K562 (cell line): ENCODE measurements at regions not wholly inside any gene's neighbourhood (a gene's known extent, or its start where the extent isn't known, plus 50 kb on each side); places are given as distances from the start of the nearest gene placed in this dataset.
A peak's percentile ranks its signal among the peaks of the same experiment; 100 is the strongest.

ENCODE experiments used
- ATAC-seq: fragments of 200-7000 bp; cut with Tn5 transposase; 3 replicates; pipeline ENCODE4 v1.9.1; 2020; ENCODE audit warnings: moderate library complexity
- BruUV-seq: library from RNA; stranded (reverse); fragments of 400-500 nt; replicated peaks from 2 replicates; lab custom pipeline; 2021; lab: Mats Ljungman, UMichigan
- CTCF ChIA-PET: fragments of 300-600 bp; formaldehyde crosslinking; extraction: SDS; loops from one replicate; lab custom pipeline; 2021; ENCODE audit warnings: low intra/inter-chr PET ratio; lab: Yijun Ruan, JAX
- POLR2A ChIA-PET: fragments of 300-600, 350-650 bp; sonication (Branson Sonifier 250); formaldehyde crosslinking; extraction: SDS; loops from one replicate; lab custom pipeline; 2021; ENCODE audit warnings: antibody characterized with exemption, inconsistent platforms; lab: Yijun Ruan, JAX
- DNase-seq, 4 experiments: peaks; one replicate each; pipeline versions ENCODE4 v3.0.0 to v3.0.0-alpha.2; 2011 to 2018; ENCODE audit warnings: low spot score in 3 of 4, mixed read lengths in 3 of 4; ENCODE audit errors: extremely low read depth in 1 of 4
- FAIRE-seq: peaks from 2 replicates; lab custom pipeline; 2011; peaks lifted over from hg19 to GRCh38; lab: Jason Lieb, UNC
- H2AFZ ChIP-seq: 2 replicates; pipeline ENCODE4 v1.6.0; 2011; ENCODE audit warnings: low read depth, low read length, control low read depth, inconsistent platforms
- H3K27ac ChIP-seq: fragments of 200-600 bp; 3 replicates; pipeline ENCODE4 v1.8.0; 2011; ENCODE audit warnings: low read depth, mild to moderate bottlenecking, control low read depth, inconsistent platforms, low read length, moderate library complexity, mixed read lengths; ENCODE audit errors: extremely low read depth
- H3K27me3 ChIP-seq, 2 experiments: fragments of 300-600 bp in 1 of 2; 2 replicates in 1 of 2; 3 replicates in 1 of 2; pipeline versions ENCODE4 v1.6.0 to v1.8.0; 2011; ENCODE audit warnings: inconsistent platforms in 2 of 2, low read length in 2 of 2, mild to moderate bottlenecking in 1 of 2, mixed read lengths in 1 of 2, moderate library complexity in 1 of 2; ENCODE audit not compliant: control insufficient read depth in 2 of 2, insufficient read depth in 2 of 2
- H3K36me3 ChIP-seq: fragments of 300-600 bp; 3 replicates; pipeline ENCODE4 v1.8.0; 2011; ENCODE audit warnings: mild to moderate bottlenecking, low read length, inconsistent platforms; ENCODE audit not compliant: control insufficient read depth, insufficient read depth
- H3K4me1 ChIP-seq, 2 experiments: fragments of 200-600 bp in 1 of 2; replicated peaks in 1 of 2; 2 replicates in 1 of 2; 3 replicates in 1 of 2; pipeline versions ENCODE4 v1.5.1 to v1.8.0; 2011; ENCODE audit warnings: inconsistent platforms in 2 of 2, low read length in 2 of 2, mild to moderate bottlenecking in 1 of 2, mixed read lengths in 1 of 2, moderate library complexity in 1 of 2; ENCODE audit not compliant: control insufficient read depth in 2 of 2, insufficient read depth in 2 of 2
- H3K4me2 ChIP-seq: 2 replicates; pipeline ENCODE4 v1.6.1; 2011; ENCODE audit warnings: low read length, control low read depth, inconsistent platforms, mixed read lengths; ENCODE audit not compliant: insufficient read depth
- H3K4me3 ChIP-seq: fragments of 200-600 bp; sonication (generic), shearing (Covaris generic); 2 replicates; pipeline ENCODE4 v1.5.1; 2016; ENCODE audit warnings: control low read depth, inconsistent platforms
- H3K79me2 ChIP-seq: fragments of 200-600 bp; 3 replicates; pipeline ENCODE4 v1.8.0; 2011; ENCODE audit warnings: low read length, inconsistent platforms; ENCODE audit not compliant: control insufficient read depth, insufficient read depth
- H3K9ac ChIP-seq, 2 experiments: 2 replicates each; pipeline versions ENCODE4 v1.6.0 to v1.6.1; 2011; ENCODE audit warnings: low read depth in 2 of 2, low read length in 2 of 2, control low read depth in 1 of 2, inconsistent platforms in 1 of 2, mild to moderate bottlenecking in 1 of 2, mixed read lengths in 1 of 2; ENCODE audit not compliant: insufficient read depth in 1 of 2
- H3K9me1 ChIP-seq: one replicate; pipeline ENCODE4 v1.6.0; 2011; ENCODE audit warnings: inconsistent platforms, mild to moderate bottlenecking, low read length, moderate library complexity; ENCODE audit not compliant: control insufficient read depth, insufficient read depth
- H3K9me3 ChIP-seq: replicated peaks from 2 replicates; pipeline ENCODE4 v1.5.1; 2011; ENCODE audit warnings: low read depth, low read length, inconsistent platforms; ENCODE audit not compliant: control insufficient read depth, insufficient read depth
- H4K20me1 ChIP-seq: replicated peaks from 2 replicates; pipeline ENCODE4 v1.6.1; 2011; ENCODE audit warnings: low read length, inconsistent platforms, mixed read lengths; ENCODE audit not compliant: control insufficient read depth, insufficient read depth
- ERF ChIP-seq: fragments of 450-650 bp; formaldehyde crosslinking; IDR thresholded peaks from 2 replicates; pipeline ENCODE4 v1.4.0; 2020; ENCODE audit warnings: mild to moderate bottlenecking, mixed read lengths
- NCOA4 ChIP-seq: fragments of 450-650 bp; IDR thresholded peaks from 2 replicates; pipeline ENCODE4 v1.6.1; 2018; ENCODE audit warnings: mild to moderate bottlenecking; ENCODE audit not compliant: partially characterized antibody
- PML ChIP-seq: IDR thresholded peaks from 2 replicates; pipeline ENCODE4 v1.6.1; 2012; ENCODE audit warnings: low read length, inconsistent platforms
- RFX1 ChIP-seq: fragments of 450-650 bp; IDR thresholded peaks from 2 replicates; pipeline ENCODE4 v1.6.1; 2016; ENCODE audit warnings: mild to moderate bottlenecking, moderate library complexity
- SP2 ChIP-seq: IDR thresholded peaks from 2 replicates; pipeline ENCODE4 v1.6.1; 2011; ENCODE audit warnings: mild to moderate bottlenecking, low read depth, low read length, moderate library complexity; ENCODE audit not compliant: poor library complexity, severe bottlenecking; ENCODE audit errors: extremely low read depth
- STAG1 ChIP-seq: sonication (generic); formaldehyde crosslinking; IDR thresholded peaks from 2 replicates; pipeline ENCODE4 v1.5.0; 2020; ENCODE audit warnings: missing genetic modification reagents, borderline replicate concordance
- WGBS: fragments of 100-300 bp; shearing (Covaris generic); methylation state at CpG from one replicate; pipeline ENCODE4 v1.1.6; 2016; ENCODE audit warnings: low coverage, mixed read lengths; ENCODE audit not compliant: insufficient coverage; ENCODE audit errors: missing lambda C conversion rate; 5-methylcytosine and 5-hydroxymethylcytosine counted together
- in situ Hi-C: fragments of 300-500 bp; cut with MboI; formaldehyde crosslinking; loops from 4 replicates; pipeline ENCODE4 v1.15.0; 2018; ENCODE audit warnings: inconsistent platforms, mixed read lengths
- intact Hi-C: fragments of 100-400 bp; cut with micrococcal nuclease; formaldehyde crosslinking; loops from 2 replicates; pipeline ENCODE4 v1.14.2; 2022
- TF ChIP-seq, protein P1 (sequence below): fragments of 250-450 bp; sonication (Bioruptor Pico); IDR thresholded peaks from 2 replicates; pipeline ENCODE4 v1.9.0; 2021; ENCODE audit warnings: mild to moderate bottlenecking
- TF ChIP-seq, protein P2 (sequence below): sonication (generic); formaldehyde crosslinking; IDR thresholded peaks from 2 replicates; pipeline ENCODE4 v1.8.0; 2022; ENCODE audit warnings: mild to moderate bottlenecking, missing genetic modification reagents

DNA sequence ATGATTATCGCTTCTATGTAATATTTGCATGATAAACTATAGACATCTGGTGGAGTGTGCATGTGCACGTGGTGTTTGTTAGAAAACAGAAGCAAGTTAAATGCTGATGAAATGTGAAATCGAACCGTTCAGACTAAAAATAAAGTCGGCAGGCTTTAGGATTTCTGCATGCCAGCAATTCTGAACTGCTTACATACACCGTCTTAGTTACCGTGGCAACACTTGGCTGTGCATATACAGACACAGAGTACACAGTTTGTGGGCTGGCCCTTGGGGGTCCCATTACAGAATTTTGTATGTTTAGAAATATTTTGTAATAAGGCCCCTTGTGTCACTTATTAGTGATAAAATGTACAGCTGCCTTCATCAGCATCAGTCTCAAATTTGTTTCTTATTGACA lies 605.5 kb downstream of the RBFOX1 start:
- no peaks in the 10 kb centered on the region for H3K27me3 ChIP-seq
- no peaks in the 10 kb centered on the region for H3K9me3 ChIP-seq
- H3K36me3 ChIP-seq, result peaks cover 34% of the 10 kb centered on the region; the same call in 2 of the 3 replicates
- H3K79me2 ChIP-seq, result no peaks in the 10 kb centered on the region
- no peaks in the 10 kb centered on the region for H3K9me1 ChIP-seq
- CTCF ChIA-PET, result no interaction called here
- no peak overlapping the region for H2AFZ ChIP-seq
- no peak for DNase-seq
- no peak overlapping the region for H3K4me3 ChIP-seq
- intact Hi-C loops, result no loop called here
- WGBS, result 92% methylated on average over 7 of the region's 7 CpGs
- in situ Hi-C loops, result no loop called here
- H3K9ac ChIP-seq, result no peak overlapping the region
- TF ChIP-seq NCOA4, result no peak
- TF ChIP-seq, protein P1, sequence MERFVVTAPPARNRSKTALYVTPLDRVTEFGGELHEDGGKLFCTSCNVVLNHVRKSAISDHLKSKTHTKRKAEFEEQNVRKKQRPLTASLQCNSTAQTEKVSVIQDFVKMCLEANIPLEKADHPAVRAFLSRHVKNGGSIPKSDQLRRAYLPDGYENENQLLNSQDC (CRISPR knock-in tag), result no peak
- no peak for TF ChIP-seq ERF
- TF ChIP-seq RFX1, result peak; percentile 68
- TF ChIP-seq PML, result no peak
- no peak for TF ChIP-seq STAG1
- TF ChIP-seq, all 486 proteins: peak for 1
- FAIRE-seq (no peak), ATAC-seq (no peak)
- POLR2A ChIA-PET, result interaction anchor here (1.4 kb wide), 1 partner anchor 15 kb away, joined by 3 read pairs; no protein-coding TSS in a partner anchor
- H3K27ac ChIP-seq, result no peak overlapping the region
- no peak overlapping the region for H3K4me2 ChIP-seq
- no peaks in the 10 kb centered on the region for H3K4me1 ChIP-seq
- H4K20me1 ChIP-seq, result no peaks in the 10 kb centered on the region
- BruUV-seq, result no TSS peak

DNA sequence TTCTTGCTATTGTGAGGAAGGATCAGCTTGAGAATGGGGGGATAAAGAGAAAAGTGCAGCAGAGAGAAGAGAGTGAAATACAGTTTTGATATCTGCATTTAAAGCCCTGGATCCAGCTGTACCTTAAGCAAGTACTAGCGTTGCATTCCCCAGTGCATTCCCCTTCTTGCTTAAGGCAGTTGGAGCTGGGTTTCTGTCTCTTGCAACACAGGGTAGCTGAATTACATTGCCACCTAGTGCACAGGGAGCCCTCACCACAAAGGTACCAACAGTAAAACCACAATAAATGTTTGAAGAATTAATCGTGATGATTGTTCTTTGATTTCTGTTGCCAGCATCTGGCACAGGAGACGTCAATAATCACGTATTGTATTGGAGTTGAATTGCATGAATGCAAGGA lies 588.7 kb downstream of the RBFOX1 start:
- H3K9ac ChIP-seq, result no peak overlapping the region
- H3K4me3 ChIP-seq, result no peak overlapping the region
- no peak overlapping the region for H3K4me2 ChIP-seq
- 77% methylated on average over 4 of the region's 4 CpGs for WGBS
- no peak for ATAC-seq
- no peaks in the 10 kb centered on the region for H3K27me3 ChIP-seq
- no peak overlapping the region for H2AFZ ChIP-seq
- H3K4me1 ChIP-seq, result no peaks in the 10 kb centered on the region
- no peaks in the 10 kb centered on the region for H3K9me1 ChIP-seq
- BruUV-seq, result no TSS peak
- ChIA-PET POLR2A (no interaction called here), CTCF (no interaction called here)
- H3K36me3 ChIP-seq, result peaks cover 23% of the 10 kb centered on the region; the same call in 1 of the 3 replicates
- intact Hi-C loops, result no loop called here
- in situ Hi-C loops, result no loop called here
- no peak for FAIRE-seq
- no peaks in the 10 kb centered on the region; the same call in 1 of the 2 replicates for H4K20me1 ChIP-seq
- no peak for DNase-seq
- H3K79me2 ChIP-seq, result no peaks in the 10 kb centered on the region
- no peak overlapping the region for H3K27ac ChIP-seq
- H3K9me3 ChIP-seq, result no peaks in the 10 kb centered on the region
- TF ChIP-seq, protein P2, sequence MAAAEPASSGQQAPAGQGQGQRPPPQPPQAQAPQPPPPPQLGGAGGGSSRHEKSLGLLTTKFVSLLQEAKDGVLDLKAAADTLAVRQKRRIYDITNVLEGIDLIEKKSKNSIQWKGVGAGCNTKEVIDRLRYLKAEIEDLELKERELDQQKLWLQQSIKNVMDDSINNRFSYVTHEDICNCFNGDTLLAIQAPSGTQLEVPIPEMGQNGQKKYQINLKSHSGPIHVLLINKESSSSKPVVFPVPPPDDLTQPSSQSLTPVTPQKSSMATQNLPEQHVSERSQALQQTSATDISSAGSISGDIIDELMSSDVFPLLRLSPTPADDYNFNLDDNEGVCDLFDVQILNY (CRISPR knock-in tag), result no peak
- TF ChIP-seq SP2, result no peak
